ENCODE measurements at regions not wholly inside any gene's neighbourhood (a gene's known extent, or its start where the extent isn't known, plus 50 kb on each side); places are given as distances from the start of the nearest gene placed in this dataset.
"Not testable (repeated sequence)": the region's sequence is repeated elsewhere in the genome, so short reads cannot be mapped to it uniquely, and the experiment has no call there.

DNA sequence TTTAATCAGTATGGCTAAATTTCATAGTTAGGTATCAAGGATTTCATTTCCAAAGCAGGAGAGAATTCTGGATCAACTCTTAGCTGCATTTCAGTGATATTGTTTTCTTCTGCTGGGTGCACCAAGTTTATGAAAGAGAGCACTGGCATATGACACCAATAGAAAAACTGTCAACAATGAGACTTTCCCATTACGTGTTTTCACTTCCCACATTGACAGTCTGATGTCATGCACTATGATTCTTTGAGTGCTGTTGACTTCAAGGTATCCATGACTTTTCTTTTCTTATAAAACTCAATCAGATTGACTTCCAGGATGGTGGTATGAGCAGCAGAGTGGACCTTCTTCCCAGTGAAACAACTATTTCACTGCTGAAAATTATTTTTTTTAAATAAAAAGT is 476.1 kb downstream of the EDEM1 start:
- no peak for DNase-seq (ENCODE audit: low read depth, low spot score)
- no peak overlapping the region for H3K27ac ChIP-seq

DNA sequence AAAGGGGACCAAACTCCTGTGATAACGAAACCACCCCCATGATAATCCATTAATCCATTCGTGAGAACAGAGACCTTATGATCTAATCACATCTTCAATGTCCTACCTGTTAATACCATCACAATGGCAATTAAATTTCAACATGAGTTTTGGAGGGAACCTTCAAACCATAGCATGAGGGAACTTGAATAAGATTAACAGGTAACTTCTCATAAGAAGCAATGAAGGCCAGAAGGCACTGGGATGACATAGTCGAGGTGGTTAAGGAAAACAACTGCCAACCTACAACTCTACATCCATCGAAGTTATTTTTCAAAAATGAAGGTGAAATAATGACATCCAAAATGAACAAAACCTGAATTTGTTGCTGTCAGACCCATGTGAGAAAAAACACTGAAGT is 478.9 kb downstream of the EDEM1 start:
- no peak overlapping the region for H3K27ac ChIP-seq
- no peak for DNase-seq (ENCODE audit: low read depth, low spot score)

GRCh38 chr3:5673521-5673920 is 486.0 kb downstream of the EDEM1 start:
- DNase-seq (ENCODE audit: low read depth, low spot score): no peak
- no peak overlapping the region for H3K27ac ChIP-seq

- H3K27ac ChIP-seq: no peak overlapping the region
These were observed 487.8 kb downstream of the EDEM1 start for GRCh38 chr3:5675319-5675718.

DNA sequence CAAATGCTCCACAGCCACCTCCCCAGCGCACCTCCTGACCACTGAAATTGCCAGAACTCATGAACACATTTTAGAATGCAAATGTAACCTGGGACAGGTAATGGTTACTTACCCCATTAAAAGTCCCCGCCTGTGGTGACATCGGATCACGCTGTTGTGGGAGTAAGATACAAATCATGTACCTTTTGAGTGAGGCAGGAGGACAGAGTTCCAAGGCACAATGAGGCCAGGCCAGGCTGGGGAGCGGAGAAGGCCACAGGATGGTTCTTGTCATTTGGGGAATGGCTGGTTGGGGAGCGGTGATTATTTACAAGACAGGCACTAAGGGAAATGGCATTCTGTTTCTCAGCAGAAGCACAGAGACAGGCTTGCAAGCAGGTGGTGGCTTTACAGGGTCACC is 490.0 kb downstream of the EDEM1 start:
- no peak overlapping the region for H3K27ac ChIP-seq
- DNase-seq (ENCODE audit: low read depth, low spot score): no peak

More at GRCh38 chr3:5675319-5675718, 487.8 kb downstream of the EDEM1 start:
- no peak for DNase-seq (ENCODE audit: low read depth, low spot score)

GRCh38 chr3:5678248-5678647 is 490.7 kb downstream of the EDEM1 start:
- no peak overlapping the region for H3K27ac ChIP-seq
- no peak for DNase-seq (ENCODE audit: low read depth, low spot score)

- DNase-seq (ENCODE audit: low read depth, low spot score): no peak
- no peak overlapping the region for H3K27ac ChIP-seq
These were observed 491.3 kb downstream of the EDEM1 start for GRCh38 chr3:5678844-5679243.

GRCh38 chr3:5687230-5687629 is 499.7 kb downstream of the EDEM1 start:
- DNase-seq (ENCODE audit: low read depth, low spot score): no peak
- no peak overlapping the region for H3K27ac ChIP-seq

GRCh38 chr3:5690490-5690889 is 503.0 kb downstream of the EDEM1 start:
- H3K27ac ChIP-seq: no peak overlapping the region
- DNase-seq (ENCODE audit: low read depth, low spot score): no peak

DNA sequence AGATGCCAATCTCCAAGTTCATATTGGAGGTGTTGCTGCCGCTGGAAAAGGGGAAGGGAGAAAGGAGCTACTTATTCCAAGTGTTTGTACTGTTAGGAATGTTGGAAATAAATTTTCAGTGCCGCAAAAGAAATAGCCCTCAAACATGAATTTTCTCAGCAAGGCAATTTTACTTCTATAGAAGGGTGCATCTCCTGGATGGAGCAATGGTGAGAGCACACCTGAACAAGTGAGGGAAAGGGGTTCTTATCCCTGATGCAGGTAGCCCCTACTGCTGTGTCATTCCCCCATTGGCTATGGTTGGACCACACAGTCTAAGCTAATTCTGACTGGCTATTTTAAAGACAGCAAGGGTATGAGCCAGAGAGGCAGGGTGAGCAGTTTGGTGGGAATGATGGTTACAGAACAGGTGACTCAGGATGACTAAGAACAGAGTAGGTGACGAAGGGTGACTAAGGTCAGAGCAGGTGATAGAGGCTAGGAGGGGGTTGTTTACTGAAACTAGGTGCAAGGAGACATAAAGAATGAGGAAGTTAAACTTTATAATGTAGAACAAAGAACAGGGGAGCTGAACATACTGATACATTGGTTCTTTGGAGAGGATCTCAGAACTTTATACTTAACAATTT is 503.5 kb downstream of the EDEM1 start:
- no peak for DNase-seq (ENCODE audit: low read depth, low spot score)
- no peak overlapping the region for H3K27ac ChIP-seq

DNA sequence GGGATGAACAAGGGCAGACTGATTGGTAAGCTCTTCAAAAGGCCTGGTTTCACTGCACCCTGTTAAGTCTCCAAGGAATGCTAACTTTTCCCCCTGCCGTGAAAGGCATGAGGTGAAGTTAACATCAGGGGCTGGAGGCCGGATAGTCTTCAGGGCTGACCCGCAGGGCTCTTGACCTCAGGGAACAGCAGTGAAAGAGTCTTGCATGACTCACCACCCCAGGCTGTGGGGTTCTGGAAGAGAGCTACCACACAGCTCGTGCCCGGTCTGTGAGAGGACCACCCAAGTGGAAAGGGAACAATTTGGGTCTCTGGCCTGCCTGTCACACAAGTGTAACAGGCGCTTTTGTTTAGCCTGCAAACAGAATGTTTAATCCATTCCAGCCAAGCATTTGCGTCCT is 504.9 kb downstream of the EDEM1 start:
- no peak for DNase-seq (ENCODE audit: low read depth, low spot score)
- no peak overlapping the region for H3K27ac ChIP-seq

- H3K27ac ChIP-seq: no peak overlapping the region
- DNase-seq (ENCODE audit: low read depth, low spot score): no peak
These were observed 506.8 kb downstream of the EDEM1 start for GRCh38 chr3:5694266-5694665.

- DNase-seq (ENCODE audit: low read depth, low spot score): no peak
- H3K27ac ChIP-seq: no peak overlapping the region
These were observed 511.3 kb downstream of the EDEM1 start for GRCh38 chr3:5698851-5699250.

DNA sequence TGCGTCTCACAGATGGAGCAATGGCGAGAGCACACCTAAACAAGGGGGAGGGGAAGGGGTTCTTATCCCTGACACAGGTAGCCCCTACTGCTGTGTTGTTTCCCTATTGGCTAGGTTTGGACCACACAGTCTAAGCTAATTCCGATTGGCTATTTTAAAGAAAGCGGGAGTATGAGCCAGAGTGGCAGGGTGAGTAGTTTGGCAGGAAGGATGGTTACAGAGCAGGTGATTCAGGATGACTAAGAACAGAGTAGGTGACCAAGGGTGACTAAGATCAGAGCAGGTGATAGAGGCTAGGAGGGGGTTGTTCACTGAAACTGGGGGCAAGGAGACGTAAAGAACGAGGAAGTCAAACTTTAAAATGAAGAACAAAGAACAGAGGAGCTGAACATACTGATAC is 511.8 kb downstream of the EDEM1 start:
- no peak for DNase-seq (ENCODE audit: low read depth, low spot score)
- no peak overlapping the region for H3K27ac ChIP-seq

DNA sequence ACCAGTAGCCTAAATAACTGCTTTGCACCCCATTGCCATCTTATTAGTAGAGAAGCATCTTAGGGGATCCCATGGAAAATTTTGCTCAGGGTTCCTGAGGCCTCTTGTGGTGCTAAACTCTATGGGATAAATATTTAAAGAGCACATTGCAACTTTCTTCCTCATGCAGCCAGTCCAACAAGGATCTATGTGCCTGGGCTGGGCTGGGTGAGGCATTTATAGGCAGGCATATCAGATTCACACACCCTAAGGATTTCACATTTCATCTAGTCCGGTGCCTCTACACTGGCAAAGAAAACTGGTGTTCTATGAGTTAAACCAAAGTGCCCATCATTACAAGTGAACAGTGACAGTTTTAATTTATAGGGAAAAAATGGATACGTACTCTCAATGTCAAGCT is 512.3 kb downstream of the EDEM1 start:
- no peak for DNase-seq (ENCODE audit: low read depth, low spot score)
- no peak overlapping the region for H3K27ac ChIP-seq

DNA sequence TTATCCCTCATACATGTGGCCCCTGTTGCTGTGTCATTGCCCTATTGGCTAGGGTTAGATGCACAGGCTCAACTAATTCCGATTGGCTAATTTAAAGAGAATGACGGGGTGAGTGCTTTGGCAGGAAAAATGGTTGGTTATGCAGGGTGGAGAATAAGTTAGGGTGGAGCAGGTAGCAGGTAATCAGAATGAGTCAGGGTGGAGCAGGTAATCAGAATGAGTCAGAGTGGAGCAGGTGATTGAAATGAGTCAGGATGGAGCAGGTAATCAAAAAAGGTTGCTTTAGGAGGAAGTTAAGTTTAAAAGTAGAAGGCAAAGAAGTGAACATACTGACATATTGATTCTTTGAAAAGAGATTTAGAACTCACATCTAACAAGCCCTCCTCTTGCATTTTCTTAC is 513.5 kb downstream of the EDEM1 start:
- H3K27ac ChIP-seq; DNase-seq (ENCODE audit: low read depth, low spot score): not testable (repeated sequence)

- no peak overlapping the region for H3K27ac ChIP-seq
- DNase-seq (ENCODE audit: low read depth, low spot score): no peak
These were observed 520.3 kb downstream of the EDEM1 start for GRCh38 chr3:5707794-5708193.

DNA sequence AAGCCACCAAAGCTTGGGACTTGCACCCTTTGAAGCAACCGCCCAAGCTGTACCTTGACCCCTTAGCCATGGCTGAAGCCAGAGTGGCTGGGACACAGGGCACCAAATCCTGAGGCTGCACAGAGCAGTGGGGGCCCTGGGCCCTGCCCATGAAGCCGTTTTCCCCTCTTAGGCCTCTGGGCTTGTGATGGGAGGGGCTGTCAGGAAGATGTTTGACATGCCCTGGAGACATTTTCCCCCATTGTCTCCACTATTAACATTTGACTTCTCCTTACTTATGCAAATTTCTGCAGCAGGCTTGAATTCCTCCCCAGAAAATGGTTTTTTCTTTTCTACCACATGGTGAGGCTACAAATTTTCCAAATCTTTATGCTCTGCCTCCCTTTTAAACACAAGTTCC is 522.2 kb downstream of the EDEM1 start:
- no peak for DNase-seq (ENCODE audit: low read depth, low spot score)
- H3K27ac ChIP-seq: no peak overlapping the region

- no peak overlapping the region for H3K27ac ChIP-seq
- DNase-seq (ENCODE audit: low read depth, low spot score): no peak
These were observed 523.2 kb downstream of the EDEM1 start for GRCh38 chr3:5710718-5711117.

DNA sequence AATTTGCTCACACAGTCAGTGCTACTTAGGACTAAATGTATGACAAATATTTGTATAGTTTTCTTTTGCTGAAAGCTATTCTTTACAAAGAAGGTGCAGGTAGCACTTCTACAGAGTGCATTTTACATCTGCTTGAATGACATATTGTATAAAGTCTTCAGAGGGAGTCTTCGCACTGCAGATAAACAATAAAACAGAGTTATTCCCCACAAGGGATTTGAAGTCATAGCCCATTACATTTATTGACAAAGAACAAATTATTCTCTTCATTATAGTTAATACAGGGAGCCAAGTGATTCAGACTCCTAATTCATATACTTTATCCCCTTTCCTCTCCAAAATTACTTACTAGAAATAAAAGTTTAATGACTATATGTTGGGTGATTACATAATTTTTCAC is 529.7 kb downstream of the EDEM1 start:
- DNase-seq (ENCODE audit: low read depth, low spot score): no peak
- H3K27ac ChIP-seq: no peak overlapping the region

DNA sequence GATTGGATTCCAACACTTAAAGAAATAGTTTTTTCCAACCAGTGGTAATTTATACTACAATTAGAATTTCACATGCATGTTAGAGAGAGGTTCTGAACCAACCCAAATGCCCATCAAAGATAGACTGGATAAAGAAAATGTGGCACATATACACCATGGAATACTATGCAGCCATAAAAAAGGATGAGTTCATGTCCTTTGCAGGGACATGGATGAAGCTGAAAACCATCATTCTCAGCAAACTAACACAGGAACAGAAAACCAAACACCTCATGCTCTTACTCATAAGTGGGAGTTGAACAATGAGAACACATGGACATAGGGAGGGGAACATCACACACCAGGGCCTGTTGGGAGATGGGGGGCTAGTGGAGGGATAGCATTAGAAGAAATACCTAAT is 532.2 kb downstream of the EDEM1 start:
- not testable (repeated sequence) for H3K27ac ChIP-seq; DNase-seq (ENCODE audit: low read depth, low spot score)

- H3K27ac ChIP-seq: no peak overlapping the region
- DNase-seq (ENCODE audit: low read depth, low spot score): no peak
These were observed 538.3 kb downstream of the EDEM1 start for GRCh38 chr3:5725801-5726200.

DNA sequence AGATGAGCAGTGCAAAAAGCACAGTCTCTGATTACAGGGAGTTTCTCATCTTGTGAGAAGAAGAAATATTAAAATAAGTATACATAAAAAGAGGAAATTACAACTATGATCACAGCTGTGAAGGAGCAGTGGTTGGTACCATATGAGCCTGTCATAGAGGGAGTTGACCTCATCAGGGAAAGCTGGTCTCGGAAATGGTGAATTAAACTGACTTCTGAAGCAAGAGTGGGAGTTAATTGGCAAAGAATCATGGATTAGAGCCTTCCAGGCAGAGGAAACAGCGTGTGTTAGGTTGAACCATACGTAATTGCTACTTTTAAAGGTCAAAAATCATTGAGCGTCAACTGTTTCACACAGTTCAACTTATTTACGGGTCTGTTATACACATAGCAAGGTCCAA is 539.1 kb downstream of the EDEM1 start:
- H3K27ac ChIP-seq: no peak overlapping the region
- DNase-seq (ENCODE audit: low read depth, low spot score): no peak
